ENCODE measurements at regions not wholly inside any gene's neighbourhood (a gene's known extent, or its start where the extent isn't known, plus 50 kb on each side); places are given as distances from the start of the nearest gene placed in this dataset.

- H3K36me3 ChIP-seq, result no peaks in the 10 kb centered on the region
- TF ChIP-seq CTCF (IDR thresholded peaks at IDR 0.05) (no peak), POLR2A (IDR thresholded peaks at IDR 0.05) (no peak)
- H3K27me3 ChIP-seq, result no peaks in the 10 kb centered on the region
- intact Hi-C loops (cut with DNase I), result no loop called here
- no peaks in the 10 kb centered on the region for H3K9me3 ChIP-seq
- no peaks in the 10 kb centered on the region for H3K4me1 ChIP-seq
- no peak overlapping the region for H3K4me3 ChIP-seq
- DNase-seq (no peak), ATAC-seq (no peak)
- H3K27ac ChIP-seq, result no peak overlapping the region
- WGBS, 4 donors, result 93 to 98% (median 94%) methylated on average over 1 of the region's 1 CpG
Measured at GRCh38 chr5:82599030-82599429, 320.9 kb upstream of the RPS23 start.

GRCh38 chr5:82597437-82597836 lies 319.3 kb upstream of the RPS23 start:
- TF ChIP-seq POLR2A (IDR thresholded peaks at IDR 0.05) (no peak), CTCF (IDR thresholded peaks at IDR 0.05) (no peak)
- ATAC-seq (no peak), DNase-seq (no peak)
- Histone ChIP-seq H3K27ac (no peak overlapping the region), H3K27me3 (no peaks in the 10 kb centered on the region), H3K9me3 (no peaks in the 10 kb centered on the region), H3K4me3 (no peak overlapping the region), H3K4me1 (peaks cover 0 to 4% (median 0%) of the 10 kb centered on the region in 12 donors), H3K36me3 (no peaks in the 10 kb centered on the region)
- intact Hi-C loops (cut with DNase I), result no loop called here

GRCh38 chr5:82596451-82596850 lies 318.3 kb upstream of the RPS23 start:
- intact Hi-C loops (cut with DNase I), result no loop called here
- DNase-seq (no peak), ATAC-seq (no peak)
- Histone ChIP-seq H3K9me3 (no peaks in the 10 kb centered on the region), H3K4me3 (no peak overlapping the region), H3K27me3 (no peaks in the 10 kb centered on the region), H3K4me1 (peaks cover 0 to 4% (median 0%) of the 10 kb centered on the region in 12 donors), H3K36me3 (no peaks in the 10 kb centered on the region), H3K27ac (no peak overlapping the region)
- TF ChIP-seq CTCF (IDR thresholded peaks at IDR 0.05), result no peak
- TF ChIP-seq POLR2A (IDR thresholded peaks at IDR 0.05), result no peak
- whole genome bisulfite sequencing, 4 donors, result 92 to 95% (median 94%) methylated on average over 5 of the region's 5 CpGs

GRCh38 chr5:82595113-82595512 lies 317.0 kb upstream of the RPS23 start:
- H3K4me1 ChIP-seq, result peaks cover 0 to 4% (median 0%) of the 10 kb centered on the region in 12 donors

More at GRCh38 chr5:82595113-82595512, 317.0 kb upstream of the RPS23 start:
- no peak overlapping the region for H3K27ac ChIP-seq
- no peaks in the 10 kb centered on the region for H3K36me3 ChIP-seq
- 83 to 88% (median 87%) methylated on average over 4 of the region's 4 CpGs for WGBS, 4 donors
- intact Hi-C loops (cut with DNase I), result no loop called here
- H3K9me3 ChIP-seq, result peaks cover 0 to 8% (median 0%) of the 10 kb centered on the region in 12 donors
- H3K27me3 ChIP-seq, result no peaks in the 10 kb centered on the region
- DNase-seq, result no peak
- no peak overlapping the region for H3K4me3 ChIP-seq
- TF ChIP-seq CTCF (IDR thresholded peaks at IDR 0.05) (no peak), POLR2A (IDR thresholded peaks at IDR 0.05) (no peak)
- ATAC-seq, result no peak
